ENCODE measurements at regions not wholly inside any gene's neighbourhood (a gene's known extent, or its start where the extent isn't known, plus 50 kb on each side); places are given as distances from the start of the nearest gene placed in this dataset.
"Not testable (repeated sequence)": the region's sequence is repeated elsewhere in the genome, so short reads cannot be mapped to it uniquely, and the experiment has no call there.

DNA sequence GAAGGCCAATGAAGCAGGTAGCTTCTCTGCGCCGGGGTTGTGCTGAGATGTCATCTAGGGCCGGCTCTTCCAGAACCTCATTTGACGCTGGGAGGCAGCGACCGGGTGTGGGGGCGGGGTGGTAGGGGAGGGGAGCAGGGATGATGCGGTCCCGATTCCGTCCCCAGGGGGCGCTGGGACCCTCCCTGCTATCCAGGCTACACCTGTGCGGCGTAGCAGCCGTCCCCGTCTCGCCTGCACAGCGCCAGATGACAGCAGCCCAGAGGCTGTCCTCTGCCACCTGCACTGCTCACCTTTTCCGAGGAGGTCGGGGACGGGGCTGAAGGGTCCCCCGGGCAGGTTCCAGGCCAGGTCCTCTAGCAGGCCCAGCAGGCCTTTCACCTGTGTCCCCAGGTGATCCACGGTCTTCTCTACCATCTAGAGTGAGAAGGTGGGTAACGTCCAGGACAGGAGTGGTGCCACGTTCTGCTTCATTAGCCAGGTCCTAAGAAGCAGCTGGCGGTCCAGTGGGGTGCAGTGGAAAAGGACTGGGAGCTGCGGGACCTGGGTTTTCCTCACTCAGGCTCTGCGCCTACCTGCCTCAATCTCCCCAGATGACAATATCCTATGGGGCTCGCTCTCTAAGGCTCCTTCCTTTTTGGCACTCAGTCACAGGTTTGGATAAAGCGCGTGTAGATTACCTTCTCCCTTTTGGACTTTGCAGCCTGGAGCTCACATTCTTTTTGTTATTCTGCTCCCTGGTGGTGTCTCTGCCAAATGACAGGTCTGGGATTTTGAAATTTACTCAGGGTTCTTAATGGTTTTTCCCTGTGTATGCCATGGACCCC, 56.0 kb upstream of the RAB6C start:
- DNase-seq = peak; percentile 20

DNA sequence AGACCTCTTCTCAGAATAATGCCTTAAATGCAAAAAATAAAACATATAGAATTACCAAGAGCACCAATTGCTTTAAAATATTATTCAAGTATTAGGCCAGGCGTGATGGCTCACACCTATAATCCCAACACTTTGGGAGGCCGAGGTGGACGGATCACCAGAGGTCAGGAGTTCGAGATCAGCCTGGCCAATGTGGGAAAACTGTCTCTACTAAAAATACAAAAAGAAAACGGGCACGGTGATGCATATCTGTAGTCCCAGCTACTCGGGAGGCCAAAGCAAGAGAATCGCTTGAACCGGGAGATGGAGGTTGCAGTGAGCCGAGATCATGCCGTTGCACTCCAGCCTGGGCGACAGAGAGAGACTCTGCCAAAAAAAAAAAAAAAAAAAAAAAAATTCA, 55.4 kb upstream of the RAB6C start:
- DNase-seq = not testable (repeated sequence)

DNA sequence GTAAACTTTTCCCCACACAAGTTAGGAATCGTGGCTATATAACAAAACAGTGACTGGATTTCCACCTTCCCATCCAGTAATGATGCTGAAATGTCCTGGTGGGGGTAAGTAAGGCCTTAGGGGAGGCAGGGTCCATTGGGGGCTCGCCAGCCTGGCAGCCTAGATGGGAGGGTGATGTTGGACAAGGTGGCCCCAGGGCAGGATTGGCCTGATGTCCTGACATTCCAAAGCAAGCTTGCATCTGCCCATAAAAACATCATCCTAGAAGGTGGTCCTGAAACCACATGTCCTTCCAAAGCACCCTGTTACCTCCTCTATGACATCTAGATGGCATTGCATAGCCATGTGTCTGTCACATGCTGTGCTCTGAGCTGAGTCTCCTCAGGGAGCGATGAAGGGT, 54.1 kb upstream of the RAB6C start:
- no peak for DNase-seq

DNA sequence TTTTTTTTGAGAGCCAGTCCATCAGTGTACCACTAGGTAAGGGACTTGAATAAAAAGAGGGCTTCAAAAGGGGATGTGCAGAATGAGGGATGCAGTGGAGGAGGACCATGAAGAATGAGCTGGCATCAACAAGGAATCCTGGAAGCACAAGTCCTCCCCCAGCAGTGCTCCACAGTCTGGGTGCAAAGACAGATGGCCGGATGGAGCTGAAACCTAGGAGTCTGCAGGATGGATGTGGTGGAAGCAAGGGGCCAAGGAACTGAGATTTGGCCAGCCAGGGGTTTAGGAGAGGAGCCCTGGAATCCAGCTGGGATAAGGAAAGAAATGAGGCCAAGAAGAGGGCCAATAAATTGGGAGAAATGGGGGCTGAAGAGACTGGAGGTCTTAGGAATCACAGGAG, 51.8 kb upstream of the RAB6C start:
- no peak for DNase-seq

DNA sequence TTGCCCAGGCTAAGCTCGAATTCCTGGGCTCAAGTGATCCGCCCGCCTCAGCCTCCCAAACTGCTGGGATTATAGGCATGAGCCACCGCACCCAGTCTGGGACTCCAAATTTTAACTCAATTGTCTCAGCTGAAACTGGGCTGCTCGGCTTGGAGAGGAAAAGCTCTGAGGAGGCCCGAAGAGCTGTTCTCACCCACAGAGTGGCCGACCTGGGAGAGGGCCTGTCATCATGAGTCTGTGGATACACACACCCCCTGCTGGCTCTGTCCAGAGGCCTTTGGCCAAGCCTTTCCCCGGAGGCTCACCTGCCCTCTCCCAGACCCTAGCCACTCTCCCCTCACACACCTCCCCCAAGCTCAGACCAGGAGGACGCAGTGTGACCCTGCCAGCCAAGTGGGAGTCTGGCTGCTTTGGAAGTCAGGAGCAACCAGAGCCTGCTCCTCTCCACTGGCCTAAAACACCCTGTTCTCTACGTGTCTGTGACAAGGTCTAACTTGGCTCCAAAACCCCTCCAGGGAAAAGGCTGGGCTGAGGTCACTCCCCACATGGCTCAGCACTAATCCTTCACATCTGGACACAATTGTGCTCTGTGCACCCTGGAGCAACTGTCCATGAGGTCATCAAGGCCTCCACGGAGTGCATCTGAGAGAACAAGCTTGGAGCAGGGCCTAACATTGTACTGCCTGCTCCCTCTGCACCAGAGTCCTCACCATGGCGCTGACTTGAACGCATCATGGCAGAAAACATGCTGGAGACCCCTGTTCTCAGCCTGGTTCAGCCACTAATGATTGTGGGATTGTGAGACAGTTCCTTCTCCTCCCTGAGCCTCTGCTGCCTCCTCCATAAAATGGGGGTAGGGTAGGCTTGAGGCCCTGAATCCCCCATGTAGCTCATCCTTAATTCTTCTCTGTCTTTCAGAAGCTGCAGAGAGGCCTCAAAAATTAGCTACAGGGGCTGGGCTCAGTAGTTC, 49.9 kb upstream of the RAB6C start:
- DNase-seq = no peak

Data from stimulated activated CD4-positive, alpha-beta T cell treated with anti-CD3 and anti-CD28 coated beads, Interleukin-12 subunit alpha, Interleukin-12 subunit beta, amount 100 ng/mL, for 4 hours (primary cell).